ENCODE measurements at regions not wholly inside any gene's neighbourhood (a gene's known extent, or its start where the extent isn't known, plus 50 kb on each side); places are given as distances from the start of the nearest gene placed in this dataset.

DNA sequence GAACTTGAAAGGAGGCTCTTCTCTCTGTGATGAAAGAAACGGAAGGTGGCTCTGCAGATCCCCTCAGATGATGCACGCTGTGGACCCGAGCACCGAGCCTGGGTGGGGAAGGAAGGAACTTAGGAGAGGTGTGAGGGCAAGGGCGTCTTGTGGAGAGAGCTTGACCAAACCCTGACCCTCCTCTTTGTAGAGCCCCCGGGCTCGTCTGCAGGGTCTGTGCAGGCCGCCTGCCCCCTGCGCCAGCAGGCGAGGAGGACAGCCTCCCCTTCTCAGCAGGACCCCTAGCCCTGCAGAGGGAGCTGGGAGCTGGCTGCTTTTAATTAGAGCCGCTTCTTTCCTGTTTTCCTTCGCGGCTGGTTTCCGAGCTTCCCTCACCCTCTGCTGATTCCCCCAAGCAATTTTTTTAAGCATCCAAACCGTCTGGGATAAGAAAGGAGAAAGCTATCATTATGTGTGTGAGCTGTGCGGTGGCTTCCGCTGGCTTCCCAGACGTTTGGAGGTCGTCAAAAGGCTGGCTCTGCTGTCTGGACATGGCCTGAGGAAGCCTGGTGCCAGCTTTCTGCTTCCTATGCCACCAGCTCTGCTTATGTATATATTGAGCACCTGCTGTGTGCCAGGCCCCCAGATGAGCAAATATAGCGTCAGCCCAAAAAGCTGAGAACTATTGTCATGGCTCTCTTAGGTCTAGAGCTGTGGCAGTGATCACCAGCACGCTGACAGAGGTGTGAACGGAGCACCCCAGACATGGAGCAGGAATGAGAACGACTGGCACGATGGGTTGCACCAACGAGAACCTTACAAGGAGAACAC lies 160.2 kb upstream of the IRF2BP2 start:
- Histone ChIP-seq H3K36me3 (ENCODE audit: low read depth) (no peaks in the 10 kb centered on the region), H3K4me1 (ENCODE audit: insufficient read depth, poor library complexity, severe bottlenecking) (peaks cover 13% of the 10 kb centered on the region), H3K27me3 (ENCODE audit: insufficient read depth, poor library complexity, severe bottlenecking) (no peaks in the 10 kb centered on the region), H3K4me3 (ENCODE audit: severe bottlenecking) (no peak overlapping the region), H3K9me3 (ENCODE audit: severe bottlenecking) (no peaks in the 10 kb centered on the region), H3K27ac (ENCODE audit: poor library complexity, severe bottlenecking) (no peak overlapping the region)
- ATAC-seq (ENCODE audit: low read depth) (no peak), DNase-seq (ENCODE audit: low spot score) (no peak)
- TF ChIP-seq CTCF (IDR thresholded peaks at IDR 0.05; ENCODE audit: poor library complexity, severe bottlenecking), result no peak

- no peaks in the 10 kb centered on the region for H3K9me3 ChIP-seq (ENCODE audit: severe bottlenecking)
- no peaks in the 10 kb centered on the region for H3K27me3 ChIP-seq (ENCODE audit: insufficient read depth, poor library complexity, severe bottlenecking)
- ATAC-seq (ENCODE audit: low read depth) (no peak), DNase-seq (ENCODE audit: low spot score) (no peak)
- peaks cover 13% of the 10 kb centered on the region for H3K4me1 ChIP-seq (ENCODE audit: insufficient read depth, poor library complexity, severe bottlenecking)
- no peak for TF ChIP-seq CTCF (IDR thresholded peaks at IDR 0.05; ENCODE audit: poor library complexity, severe bottlenecking)
- H3K4me3 ChIP-seq (ENCODE audit: severe bottlenecking), result no peak overlapping the region
- H3K27ac ChIP-seq (ENCODE audit: poor library complexity, severe bottlenecking), result no peak overlapping the region
- no peaks in the 10 kb centered on the region for H3K36me3 ChIP-seq (ENCODE audit: low read depth)
Observed at GRCh38 chr1:234769284-234769985, 159.5 kb upstream of the IRF2BP2 start.

GRCh38 chr1:234768569-234769283 lies 158.7 kb upstream of the IRF2BP2 start:
- Histone ChIP-seq H3K4me3 (ENCODE audit: severe bottlenecking) (no peak overlapping the region), H3K27me3 (ENCODE audit: insufficient read depth, poor library complexity, severe bottlenecking) (no peaks in the 10 kb centered on the region), H3K36me3 (ENCODE audit: low read depth) (no peaks in the 10 kb centered on the region), H3K27ac (ENCODE audit: poor library complexity, severe bottlenecking) (no peak overlapping the region), H3K9me3 (ENCODE audit: severe bottlenecking) (no peaks in the 10 kb centered on the region), H3K4me1 (ENCODE audit: insufficient read depth, poor library complexity, severe bottlenecking) (peaks cover 13% of the 10 kb centered on the region)
- DNase-seq (ENCODE audit: low spot score) (no peak), ATAC-seq (ENCODE audit: low read depth) (no peak)
- no peak for TF ChIP-seq CTCF (IDR thresholded peaks at IDR 0.05; ENCODE audit: poor library complexity, severe bottlenecking)

DNA sequence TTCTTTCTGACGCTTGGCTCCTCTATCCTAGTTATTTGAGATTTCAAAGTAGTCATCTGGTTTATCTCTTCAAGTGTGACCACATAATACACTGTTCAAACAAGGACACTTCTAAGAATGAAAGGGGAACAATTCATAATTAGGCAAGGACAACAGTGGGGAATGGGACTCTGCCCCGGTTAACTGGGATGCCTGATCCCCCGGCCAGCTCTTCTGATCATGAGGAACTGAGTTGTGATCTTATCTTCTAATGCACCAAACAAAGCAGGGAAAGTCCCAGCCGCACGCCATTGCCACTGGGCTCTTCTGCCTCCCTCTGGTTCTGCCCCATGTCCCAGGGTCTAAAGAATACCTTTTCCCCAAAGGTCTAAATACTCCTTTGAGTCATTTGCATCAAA lies 158.2 kb upstream of the IRF2BP2 start:
- ATAC-seq (ENCODE audit: low read depth), result no peak
- Histone ChIP-seq H3K27me3 (ENCODE audit: insufficient read depth, poor library complexity, severe bottlenecking) (no peaks in the 10 kb centered on the region), H3K36me3 (ENCODE audit: low read depth) (no peaks in the 10 kb centered on the region), H3K4me3 (ENCODE audit: severe bottlenecking) (no peak overlapping the region), H3K4me1 (ENCODE audit: insufficient read depth, poor library complexity, severe bottlenecking) (peaks cover 13% of the 10 kb centered on the region), H3K9me3 (ENCODE audit: severe bottlenecking) (no peaks in the 10 kb centered on the region), H3K27ac (ENCODE audit: poor library complexity, severe bottlenecking) (no peak overlapping the region)
- TF ChIP-seq CTCF (IDR thresholded peaks at IDR 0.05; ENCODE audit: poor library complexity, severe bottlenecking), result no peak
- DNase-seq (ENCODE audit: low spot score), result no peak
